ENCODE measurements at regions not wholly inside any gene's neighbourhood (a gene's known extent, or its start where the extent isn't known, plus 50 kb on each side); places are given as distances from the start of the nearest gene placed in this dataset.
"Not testable (repeated sequence)": the region's sequence is repeated elsewhere in the genome, so short reads cannot be mapped to it uniquely, and the experiment has no call there.

DNA sequence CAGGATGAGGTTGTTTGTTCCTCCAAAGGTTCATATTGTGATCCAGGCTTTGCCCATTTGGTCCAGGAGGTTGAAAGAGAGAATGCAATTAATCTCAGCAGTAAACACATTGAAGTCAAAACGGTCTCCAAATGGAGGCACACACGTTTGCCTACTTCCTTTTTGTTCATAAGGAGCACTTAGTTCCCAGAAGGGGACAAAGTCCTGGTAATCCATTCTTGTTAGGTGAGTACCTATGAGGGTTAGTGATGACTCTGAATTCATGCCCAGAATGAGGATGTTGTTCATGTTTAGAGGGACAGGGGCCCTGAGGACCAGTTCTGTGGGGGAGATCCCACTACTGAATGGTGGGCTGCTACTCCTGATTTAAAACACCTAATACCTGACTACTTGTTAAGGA, 177.7 kb downstream of the ALDH1A2 start:
- ChIA-PET POLR2A (no interaction called here), CTCF (no interaction called here)
- Mint-ChIP-seq H3K27ac (no peak overlapping the region), H3K9me3 (no peaks in the 10 kb centered on the region), H3K36me3 (no peaks in the 10 kb centered on the region), H3K27me3 (peaks cover 15% of the 10 kb centered on the region), H3K4me3 (no peak overlapping the region), H3K4me1 (ENCODE audit: low read depth) (no peaks in the 10 kb centered on the region)
- intact Hi-C loops (cut with micrococcal nuclease): no loop called here
- no peak for DNase-seq

- Mint-ChIP-seq H3K36me3 (no peaks in the 10 kb centered on the region), H3K27ac (no peak overlapping the region), H3K4me3 (no peak overlapping the region), H3K27me3 (peaks cover 15% of the 10 kb centered on the region), H3K9me3 (no peaks in the 10 kb centered on the region), H3K4me1 (ENCODE audit: low read depth) (no peaks in the 10 kb centered on the region)
- POLR2A ChIA-PET: no interaction called here
- intact Hi-C loops (cut with micrococcal nuclease): no loop called here
- DNase-seq: no peak
- CTCF ChIA-PET: interaction anchor here (0.7 kb wide), 1 partner anchor 158 kb away, joined by 5 read pairs; no protein-coding TSS in a partner anchor
Measured at GRCh38 chr15:57890351-57890750, 175.2 kb downstream of the ALDH1A2 start.

DNA sequence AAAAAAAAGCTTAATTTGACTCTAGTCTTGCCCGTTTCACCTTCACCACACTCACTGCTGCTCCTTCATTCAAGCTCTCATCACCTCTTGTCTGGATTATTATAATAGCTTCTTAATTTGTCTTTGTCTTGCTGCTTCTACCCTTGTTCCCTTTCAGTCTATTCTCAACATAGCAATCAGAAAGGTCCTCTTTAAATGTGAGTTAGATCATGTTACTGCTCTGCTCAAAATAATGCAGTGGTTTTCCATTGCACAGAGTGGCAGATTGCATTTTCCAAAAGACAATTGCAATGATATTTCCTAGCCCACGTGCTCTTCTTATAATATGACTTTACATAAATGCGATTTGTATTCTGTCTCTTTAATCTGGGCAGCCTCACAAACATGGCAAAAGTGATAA, 174.6 kb downstream of the ALDH1A2 start:
- Mint-ChIP-seq H3K9me3 (no peaks in the 10 kb centered on the region), H3K27ac (no peak overlapping the region), H3K36me3 (no peaks in the 10 kb centered on the region), H3K4me1 (ENCODE audit: low read depth) (no peaks in the 10 kb centered on the region), H3K27me3 (peaks cover 12% of the 10 kb centered on the region), H3K4me3 (no peak overlapping the region)
- POLR2A ChIA-PET: no interaction called here
- intact Hi-C loops (cut with micrococcal nuclease): no loop called here
- CTCF ChIA-PET: interaction anchor here (0.7 to 0.9 kb wide), 2 partner anchors 29 to 159 kb away, joined by 4 to 5 read pairs; no protein-coding TSS in a partner anchor
- no peak for DNase-seq

- no peaks in the 10 kb centered on the region for H3K9me3 Mint-ChIP-seq
- no peaks in the 10 kb centered on the region for H3K36me3 Mint-ChIP-seq
- no peaks in the 10 kb centered on the region for H3K4me1 Mint-ChIP-seq (ENCODE audit: low read depth)
- intact Hi-C loops (cut with micrococcal nuclease): no loop called here
- no peak overlapping the region for H3K27ac Mint-ChIP-seq
- ChIA-PET POLR2A (no interaction called here), CTCF (no interaction called here)
- no peak overlapping the region for H3K4me3 Mint-ChIP-seq
- DNase-seq: no peak
- H3K27me3 Mint-ChIP-seq: peaks cover 8% of the 10 kb centered on the region
Measured at GRCh38 chr15:57892181-57892580, 173.3 kb downstream of the ALDH1A2 start.

DNA sequence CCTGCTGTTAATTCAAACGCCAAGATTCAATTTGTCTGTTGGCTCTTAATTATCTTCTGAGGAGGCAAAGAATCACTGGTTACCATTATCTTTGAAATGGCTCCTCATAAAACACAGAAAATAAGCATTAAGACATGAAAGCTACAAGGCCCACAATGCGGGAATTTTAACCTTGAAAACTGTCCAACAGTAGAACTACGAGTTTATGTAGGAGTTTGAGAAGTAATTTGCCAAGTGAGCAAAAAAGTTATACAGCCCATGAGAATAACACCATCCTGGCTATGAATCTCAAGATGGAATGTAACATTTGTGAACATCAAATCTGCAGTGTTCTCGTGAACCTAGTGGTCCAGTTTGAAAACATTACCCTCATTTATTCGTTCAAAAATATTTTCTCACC, 172.5 kb downstream of the ALDH1A2 start:
- H3K9me3 Mint-ChIP-seq: no peaks in the 10 kb centered on the region
- intact Hi-C loops (cut with micrococcal nuclease): no loop called here
- no peaks in the 10 kb centered on the region for H3K36me3 Mint-ChIP-seq
- CTCF ChIA-PET: no interaction called here
- H3K27me3 Mint-ChIP-seq: peaks cover 6% of the 10 kb centered on the region
- no peaks in the 10 kb centered on the region for H3K4me1 Mint-ChIP-seq (ENCODE audit: low read depth)
- POLR2A ChIA-PET: no interaction called here
- H3K27ac Mint-ChIP-seq: no peak overlapping the region
- no peak overlapping the region for H3K4me3 Mint-ChIP-seq
- DNase-seq: no peak

GRCh38 chr15:57895291-57895690, 170.2 kb downstream of the ALDH1A2 start:
- peaks cover 3% of the 10 kb centered on the region for H3K27me3 Mint-ChIP-seq
- POLR2A ChIA-PET: no interaction called here
- no peak overlapping the region for H3K4me3 Mint-ChIP-seq
- no peaks in the 10 kb centered on the region for H3K36me3 Mint-ChIP-seq
- no peak overlapping the region for H3K27ac Mint-ChIP-seq
- intact Hi-C loops (cut with micrococcal nuclease): no loop called here
- no peaks in the 10 kb centered on the region for H3K9me3 Mint-ChIP-seq
- no peaks in the 10 kb centered on the region for H3K4me1 Mint-ChIP-seq (ENCODE audit: low read depth)
- DNase-seq: no peak
- CTCF ChIA-PET: no interaction called here

- CTCF ChIA-PET: no interaction called here
- Mint-ChIP-seq H3K27ac (no peak overlapping the region), H3K4me1 (ENCODE audit: low read depth) (no peaks in the 10 kb centered on the region), H3K36me3 (no peaks in the 10 kb centered on the region), H3K4me3 (no peak overlapping the region), H3K9me3 (no peaks in the 10 kb centered on the region), H3K27me3 (peaks cover 3% of the 10 kb centered on the region)
- POLR2A ChIA-PET: no interaction called here
- intact Hi-C loops (cut with micrococcal nuclease): no loop called here
- no peak for DNase-seq
Measured at GRCh38 chr15:57896114-57896513, 169.4 kb downstream of the ALDH1A2 start.

- H3K4me3 Mint-ChIP-seq; DNase-seq; CTCF ChIA-PET; H3K4me1 Mint-ChIP-seq (ENCODE audit: low read depth); POLR2A ChIA-PET; H3K27me3 Mint-ChIP-seq; H3K27ac Mint-ChIP-seq; H3K9me3 Mint-ChIP-seq; intact Hi-C loops (cut with micrococcal nuclease); H3K36me3 Mint-ChIP-seq: not testable (repeated sequence)
Measured at GRCh38 chr15:57896899-57897298, 168.6 kb downstream of the ALDH1A2 start.

DNA sequence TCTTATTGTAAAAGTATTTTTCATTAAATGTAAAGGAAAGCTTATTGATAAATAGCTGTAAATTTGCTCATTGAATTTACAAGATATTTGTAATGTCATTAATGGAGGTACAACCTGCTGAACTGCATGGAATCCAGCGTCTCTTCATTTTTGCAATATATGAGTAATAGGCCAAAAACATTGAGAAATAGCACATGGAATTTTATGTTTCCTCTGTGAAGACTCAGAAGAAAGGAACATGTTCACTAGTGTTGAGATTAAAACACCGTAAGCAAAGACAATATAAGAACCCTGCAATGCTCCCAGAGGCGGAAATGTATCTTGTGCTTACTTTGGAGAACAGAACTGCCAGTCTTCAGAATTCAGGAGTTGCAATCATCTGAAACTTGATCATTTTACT, 167.6 kb downstream of the ALDH1A2 start:
- Mint-ChIP-seq H3K27me3 (peaks cover 10% of the 10 kb centered on the region), H3K9me3 (no peaks in the 10 kb centered on the region), H3K27ac (no peak overlapping the region), H3K36me3 (no peaks in the 10 kb centered on the region), H3K4me3 (no peak overlapping the region), H3K4me1 (ENCODE audit: low read depth) (no peaks in the 10 kb centered on the region)
- DNase-seq: no peak
- ChIA-PET POLR2A (no interaction called here), CTCF (no interaction called here)
- intact Hi-C loops (cut with micrococcal nuclease): no loop called here

DNA sequence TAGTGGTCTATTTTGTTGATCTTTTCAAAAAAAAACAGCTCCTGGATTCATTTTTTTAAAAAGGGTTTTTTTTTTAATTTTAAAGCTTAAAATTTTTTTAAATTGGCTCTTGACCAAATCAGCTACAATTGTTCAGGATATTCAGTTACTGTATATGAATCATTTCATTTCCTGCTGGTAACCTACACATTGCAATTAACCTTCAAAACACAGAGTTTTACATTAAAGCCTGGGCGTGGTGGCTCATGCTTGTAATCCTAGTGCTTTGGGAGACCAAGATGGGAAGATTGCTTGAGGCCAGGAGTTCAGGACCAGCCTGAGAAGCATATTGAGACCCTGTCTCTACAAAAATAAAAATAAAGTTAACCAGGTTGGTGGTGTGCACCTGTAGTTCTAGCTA, 163.4 kb downstream of the ALDH1A2 start:
- Mint-ChIP-seq H3K27me3 (peaks cover 9% of the 10 kb centered on the region), H3K9me3 (no peaks in the 10 kb centered on the region), H3K4me3 (no peak overlapping the region), H3K27ac (no peak overlapping the region), H3K36me3 (no peaks in the 10 kb centered on the region), H3K4me1 (ENCODE audit: low read depth) (no peaks in the 10 kb centered on the region)
- CTCF ChIA-PET: interaction anchor here (0.9 kb wide), 1 partner anchor 41 kb away, joined by 3 read pairs; no protein-coding TSS in a partner anchor
- intact Hi-C loops (cut with micrococcal nuclease): no loop called here
- no peak for DNase-seq
- POLR2A ChIA-PET: no interaction called here
